ENCODE measurements at regions not wholly inside any gene's neighbourhood (a gene's known extent, or its start where the extent isn't known, plus 50 kb on each side); places are given as distances from the start of the nearest gene placed in this dataset.

DNA sequence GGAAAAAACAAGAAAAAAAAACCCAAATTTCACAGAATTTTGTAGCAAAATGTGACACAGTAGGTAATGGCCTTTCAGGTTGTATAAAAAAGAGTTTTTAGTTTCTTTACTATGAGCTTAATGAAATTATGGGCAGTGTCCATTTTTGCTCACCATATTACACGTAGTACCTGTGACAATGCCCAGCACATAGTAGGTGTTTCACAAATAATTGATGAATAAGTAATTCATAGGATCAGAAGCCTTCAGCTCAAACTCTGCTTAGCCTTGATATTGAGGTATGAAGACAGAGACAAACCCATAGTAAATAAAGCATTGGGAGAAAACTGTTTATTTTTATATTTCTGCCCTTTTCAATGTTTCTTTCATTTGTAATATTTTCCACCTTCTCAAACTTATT is 97.2 kb downstream of the LHX9 start:
- no peaks in the 10 kb centered on the region for H3K9me3 ChIP-seq (ENCODE audit: control insufficient read depth in 1 of 2, low read length in 2 of 2)
- no peaks in the 10 kb centered on the region for H3K4me1 ChIP-seq (ENCODE audit: insufficient read depth, low read length)
- Mint-ChIP-seq H3K4me3 (no peak overlapping the region), H3K36me3 (no peaks in the 10 kb centered on the region), H3K27ac (no peak overlapping the region), H3K4me1 (no peaks in the 10 kb centered on the region), H3K9me3 (peaks cover 0 to 17% (median 14%) of the 10 kb centered on the region in 8 donors), H3K27me3 (peaks cover 0 to 2% of the 10 kb centered on the region in 2 donors)
- no peak overlapping the region for H3K27ac ChIP-seq (ENCODE audit: low read depth, low read length)
- H3K4me3 ChIP-seq (ENCODE audit: low read length in 2 of 2) = no peak overlapping the region
- ChIA-PET POLR2A (ENCODE audit: partially characterized antibody) (interaction anchor here (0.7 kb wide), 1 partner anchor 381 kb away, joined by 5 read pairs; no protein-coding TSS in a partner anchor), CTCF (ENCODE audit: partially characterized antibody) (interaction anchor here (1.9 kb wide), 1 partner anchor 11 kb away, joined by 4 read pairs; no protein-coding TSS in a partner anchor)
- H3K27me3 ChIP-seq (ENCODE audit: insufficient read depth, low read length) = peaks cover 3% of the 10 kb centered on the region
- H3K36me3 ChIP-seq (ENCODE audit: insufficient read depth, low read length) = no peaks in the 10 kb centered on the region
- intact Hi-C loops (cut with micrococcal nuclease) = no loop called here
- no peak for DNase-seq

GRCh38 chr1:198015309-198015708 is 98.1 kb downstream of the LHX9 start:
- Histone ChIP-seq H3K4me3 (ENCODE audit: low read length in 2 of 2) (no peak overlapping the region), H3K27me3 (ENCODE audit: insufficient read depth, low read length) (peaks cover 3% of the 10 kb centered on the region), H3K27ac (ENCODE audit: low read depth, low read length) (no peak overlapping the region), H3K9me3 (ENCODE audit: control insufficient read depth in 1 of 2, low read length in 2 of 2) (no peaks in the 10 kb centered on the region), H3K36me3 (ENCODE audit: insufficient read depth, low read length) (no peaks in the 10 kb centered on the region), H3K4me1 (ENCODE audit: insufficient read depth, low read length) (no peaks in the 10 kb centered on the region)
- intact Hi-C loops (cut with micrococcal nuclease) = no loop called here
- no peak for DNase-seq
- ChIA-PET POLR2A (ENCODE audit: partially characterized antibody) (no interaction called here), CTCF (ENCODE audit: partially characterized antibody) (interaction anchor here (1.9 kb wide), 1 partner anchor 12 kb away, joined by 4 read pairs; no protein-coding TSS in a partner anchor)
- no peak overlapping the region for H3K4me3 Mint-ChIP-seq
- no peak overlapping the region for H3K27ac Mint-ChIP-seq
- no peaks in the 10 kb centered on the region for H3K4me1 Mint-ChIP-seq
- peaks cover 2 to 4% of the 10 kb centered on the region in 2 donors for H3K27me3 Mint-ChIP-seq
- no peaks in the 10 kb centered on the region for H3K36me3 Mint-ChIP-seq
- peaks cover 0 to 10% (median 7%) of the 10 kb centered on the region in 8 donors for H3K9me3 Mint-ChIP-seq

- Mint-ChIP-seq H3K9me3 (peaks cover 0 to 2% (median 0%) of the 10 kb centered on the region in 8 donors), H3K27ac (no peak overlapping the region), H3K27me3 (peaks cover 4 to 6% of the 10 kb centered on the region in 2 donors), H3K4me1 (no peaks in the 10 kb centered on the region), H3K4me3 (no peak overlapping the region), H3K36me3 (no peaks in the 10 kb centered on the region)
- CTCF ChIA-PET (ENCODE audit: partially characterized antibody) = no interaction called here
- POLR2A ChIA-PET (ENCODE audit: partially characterized antibody) = no interaction called here
- H3K27ac ChIP-seq (ENCODE audit: low read depth, low read length) = no peak overlapping the region
- no peaks in the 10 kb centered on the region for H3K36me3 ChIP-seq (ENCODE audit: insufficient read depth, low read length)
- no peaks in the 10 kb centered on the region for H3K27me3 ChIP-seq (ENCODE audit: insufficient read depth, low read length)
- H3K9me3 ChIP-seq (ENCODE audit: control insufficient read depth in 1 of 2, low read length in 2 of 2) = no peaks in the 10 kb centered on the region
- H3K4me1 ChIP-seq (ENCODE audit: insufficient read depth, low read length) = no peaks in the 10 kb centered on the region
- no peak overlapping the region for H3K4me3 ChIP-seq (ENCODE audit: low read length in 2 of 2)
- DNase-seq = no peak
- intact Hi-C loops (cut with micrococcal nuclease) = no loop called here
Measured at GRCh38 chr1:198018529-198018928, 101.4 kb downstream of the LHX9 start.

DNA sequence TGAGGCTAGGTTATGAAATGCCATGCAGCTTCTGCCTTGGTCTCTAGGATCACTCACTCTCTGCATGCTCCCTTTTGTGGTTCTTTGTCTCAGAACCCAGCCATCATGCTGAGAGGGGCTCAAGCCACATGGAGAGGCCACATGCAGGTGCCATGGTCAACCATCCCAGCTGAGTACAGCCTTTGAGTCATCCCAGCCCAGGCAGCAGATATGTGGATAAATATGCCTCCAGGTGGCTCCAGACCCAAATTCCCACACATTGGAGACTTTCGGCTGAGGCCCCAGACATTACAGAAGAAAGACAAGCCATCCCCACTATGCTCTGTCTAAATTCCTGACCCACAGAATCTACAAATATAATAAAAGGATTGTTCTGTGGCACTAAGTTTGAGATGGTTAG is 102.0 kb downstream of the LHX9 start:
- intact Hi-C loops (cut with micrococcal nuclease) = no loop called here
- Histone ChIP-seq H3K4me3 (ENCODE audit: low read length in 2 of 2) (no peak overlapping the region), H3K36me3 (ENCODE audit: insufficient read depth, low read length) (no peaks in the 10 kb centered on the region), H3K27me3 (ENCODE audit: insufficient read depth, low read length) (no peaks in the 10 kb centered on the region), H3K4me1 (ENCODE audit: insufficient read depth, low read length) (no peaks in the 10 kb centered on the region), H3K9me3 (ENCODE audit: control insufficient read depth in 1 of 2, low read length in 2 of 2) (no peaks in the 10 kb centered on the region), H3K27ac (ENCODE audit: low read depth, low read length) (no peak overlapping the region)
- Mint-ChIP-seq H3K27ac (no peak overlapping the region), H3K36me3 (no peaks in the 10 kb centered on the region), H3K4me3 (no peak overlapping the region), H3K9me3 (peaks cover 0 to 2% (median 0%) of the 10 kb centered on the region in 8 donors), H3K27me3 (peaks cover 4 to 6% of the 10 kb centered on the region in 2 donors), H3K4me1 (no peaks in the 10 kb centered on the region)
- POLR2A ChIA-PET (ENCODE audit: partially characterized antibody) = no interaction called here
- DNase-seq = no peak
- CTCF ChIA-PET (ENCODE audit: partially characterized antibody) = no interaction called here

- no peak for DNase-seq
- H3K4me3 Mint-ChIP-seq = no peak overlapping the region
- H3K4me3 ChIP-seq (ENCODE audit: low read length in 2 of 2) = no peak overlapping the region
- H3K9me3 ChIP-seq (ENCODE audit: control insufficient read depth in 1 of 2, low read length in 2 of 2) = no peaks in the 10 kb centered on the region
- H3K27ac Mint-ChIP-seq = no peak overlapping the region
- no peak overlapping the region for H3K27ac ChIP-seq (ENCODE audit: low read depth, low read length)
- no peaks in the 10 kb centered on the region for H3K36me3 Mint-ChIP-seq
- H3K9me3 Mint-ChIP-seq = no peaks in the 10 kb centered on the region
- H3K36me3 ChIP-seq (ENCODE audit: insufficient read depth, low read length) = no peaks in the 10 kb centered on the region
- no peaks in the 10 kb centered on the region for H3K4me1 ChIP-seq (ENCODE audit: insufficient read depth, low read length)
- peaks cover 9 to 11% of the 10 kb centered on the region in 2 donors for H3K27me3 Mint-ChIP-seq
- H3K27me3 ChIP-seq (ENCODE audit: insufficient read depth, low read length) = no peaks in the 10 kb centered on the region
- no peaks in the 10 kb centered on the region for H3K4me1 Mint-ChIP-seq
- CTCF ChIA-PET (ENCODE audit: partially characterized antibody) = no interaction called here
- POLR2A ChIA-PET (ENCODE audit: partially characterized antibody) = no interaction called here
- intact Hi-C loops (cut with micrococcal nuclease) = no loop called here
Measured at GRCh38 chr1:198024336-198024735, 107.2 kb downstream of the LHX9 start.

GRCh38 chr1:198024782-198025181 is 107.6 kb downstream of the LHX9 start:
- no peaks in the 10 kb centered on the region for H3K9me3 ChIP-seq (ENCODE audit: control insufficient read depth in 1 of 2, low read length in 2 of 2)
- POLR2A ChIA-PET (ENCODE audit: partially characterized antibody) = no interaction called here
- no peak overlapping the region for H3K4me3 Mint-ChIP-seq
- H3K27me3 Mint-ChIP-seq = peaks cover 8 to 9% of the 10 kb centered on the region in 2 donors
- no peak overlapping the region for H3K27ac ChIP-seq (ENCODE audit: low read depth, low read length)
- H3K27me3 ChIP-seq (ENCODE audit: insufficient read depth, low read length) = no peaks in the 10 kb centered on the region
- no peaks in the 10 kb centered on the region for H3K9me3 Mint-ChIP-seq
- intact Hi-C loops (cut with micrococcal nuclease) = no loop called here
- DNase-seq = no peak
- CTCF ChIA-PET (ENCODE audit: partially characterized antibody) = no interaction called here
- H3K27ac Mint-ChIP-seq = no peak overlapping the region
- no peaks in the 10 kb centered on the region for H3K36me3 ChIP-seq (ENCODE audit: insufficient read depth, low read length)
- H3K4me1 Mint-ChIP-seq = no peaks in the 10 kb centered on the region
- H3K36me3 Mint-ChIP-seq = no peaks in the 10 kb centered on the region
- no peaks in the 10 kb centered on the region for H3K4me1 ChIP-seq (ENCODE audit: insufficient read depth, low read length)
- H3K4me3 ChIP-seq (ENCODE audit: low read length in 2 of 2) = no peak overlapping the region

DNA sequence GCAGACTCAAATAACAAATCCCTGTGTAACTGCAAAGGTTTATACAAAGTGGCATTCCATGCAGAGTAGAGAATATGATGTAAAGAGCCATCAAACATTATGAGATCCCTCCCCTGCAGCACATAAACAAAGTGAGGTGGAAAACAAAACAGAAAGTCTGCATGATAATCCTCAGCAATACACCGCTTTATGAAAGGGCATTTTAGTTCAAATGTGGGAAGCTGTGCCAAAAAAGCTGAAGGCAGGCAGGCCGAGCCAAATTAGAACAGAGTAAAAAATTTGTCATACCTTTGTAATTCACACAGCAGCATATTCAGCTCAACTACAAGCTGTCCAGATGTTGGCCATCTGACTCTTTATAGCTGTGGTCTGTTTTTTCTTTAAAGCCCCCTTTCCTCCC is 113.5 kb downstream of the LHX9 start:
- no peaks in the 10 kb centered on the region for H3K9me3 ChIP-seq (ENCODE audit: control insufficient read depth in 1 of 2, low read length in 2 of 2)
- no peaks in the 10 kb centered on the region for H3K4me1 Mint-ChIP-seq
- no peak overlapping the region for H3K4me3 ChIP-seq (ENCODE audit: low read length in 2 of 2)
- no peak overlapping the region for H3K27ac Mint-ChIP-seq
- intact Hi-C loops (cut with micrococcal nuclease) = no loop called here
- H3K36me3 ChIP-seq (ENCODE audit: insufficient read depth, low read length) = no peaks in the 10 kb centered on the region
- H3K27me3 Mint-ChIP-seq = peaks cover 4 to 6% of the 10 kb centered on the region in 2 donors
- ChIA-PET POLR2A (ENCODE audit: partially characterized antibody) (no interaction called here), CTCF (ENCODE audit: partially characterized antibody) (interaction anchor here (1.5 to 1.6 kb wide), 2 partner anchors 55 to 168 kb away, joined by 3 read pairs; no protein-coding TSS in a partner anchor)
- no peaks in the 10 kb centered on the region for H3K36me3 Mint-ChIP-seq
- no peaks in the 10 kb centered on the region for H3K27me3 ChIP-seq (ENCODE audit: insufficient read depth, low read length)
- DNase-seq = no peak
- no peaks in the 10 kb centered on the region for H3K9me3 Mint-ChIP-seq
- no peak overlapping the region for H3K27ac ChIP-seq (ENCODE audit: low read depth, low read length)
- H3K4me3 Mint-ChIP-seq = no peak overlapping the region
- H3K4me1 ChIP-seq (ENCODE audit: insufficient read depth, low read length) = no peaks in the 10 kb centered on the region

GRCh38 chr1:198031086-198031485 is 113.9 kb downstream of the LHX9 start:
- H3K36me3 ChIP-seq (ENCODE audit: insufficient read depth, low read length) = no peaks in the 10 kb centered on the region
- H3K4me3 ChIP-seq (ENCODE audit: low read length in 2 of 2) = no peak overlapping the region
- intact Hi-C loops (cut with micrococcal nuclease) = no loop called here
- POLR2A ChIA-PET (ENCODE audit: partially characterized antibody) = no interaction called here
- DNase-seq = no peak
- H3K27ac Mint-ChIP-seq = no peak overlapping the region
- H3K27ac ChIP-seq (ENCODE audit: low read depth, low read length) = no peak overlapping the region
- H3K9me3 Mint-ChIP-seq = no peaks in the 10 kb centered on the region
- CTCF ChIA-PET (ENCODE audit: partially characterized antibody) = interaction anchor here (1.5 to 1.6 kb wide), 2 partner anchors 55 to 168 kb away, joined by 3 read pairs; no protein-coding TSS in a partner anchor
- H3K27me3 Mint-ChIP-seq = peaks cover 4 to 6% of the 10 kb centered on the region in 2 donors
- no peaks in the 10 kb centered on the region for H3K4me1 Mint-ChIP-seq
- H3K36me3 Mint-ChIP-seq = no peaks in the 10 kb centered on the region
- no peaks in the 10 kb centered on the region for H3K9me3 ChIP-seq (ENCODE audit: control insufficient read depth in 1 of 2, low read length in 2 of 2)
- H3K4me3 Mint-ChIP-seq = no peak overlapping the region
- H3K4me1 ChIP-seq (ENCODE audit: insufficient read depth, low read length) = no peaks in the 10 kb centered on the region
- H3K27me3 ChIP-seq (ENCODE audit: insufficient read depth, low read length) = no peaks in the 10 kb centered on the region

All from CD4-positive, alpha-beta memory T cell (primary cell).